A549 (cell line): ENCODE measurements at regions not wholly inside any gene's neighbourhood (a gene's known extent, or its start where the extent isn't known, plus 50 kb on each side); places are given as distances from the start of the nearest gene placed in this dataset.

Experiments used
- ATAC-seq, 2 experiments: fragments of 200-7000 bp in 1 of 2; fragments of >200 bp in 1 of 2; cut with Nextera tagmentation in 1 of 2; cut with Tn5 transposase in 1 of 2; 3 replicates each; pipeline versions ENCODE4 v1.8.0 to v1.9.1; 2018 to 2020; ENCODE audit warnings: mild to moderate bottlenecking in 1 of 2, moderate library complexity in 1 of 2
- CTCF ChIA-PET: fragments of 300-600 bp; sonication (Branson Sonifier 250); formaldehyde crosslinking; extraction: SDS; loops from one replicate; lab custom pipeline; 2021; ENCODE audit warnings: antibody characterized with exemption, inconsistent platforms; lab: Yijun Ruan, JAX
- POLR2A ChIA-PET: fragments of 350-600 bp; formaldehyde crosslinking; extraction: SDS; loops from one replicate; lab custom pipeline; 2021; ENCODE audit warnings: antibody characterized with exemption, inconsistent platforms; lab: Yijun Ruan, JAX
- DNase-seq, 2 experiments: peaks; one replicate each; pipeline versions ENCODE4 v3.0.0 to v3.0.0-alpha.2; 2011 to 2016; ENCODE audit warnings: low read depth in 1 of 2, low spot score in 1 of 2
- FAIRE-seq: peaks from 2 replicates; lab custom pipeline; 2011; peaks lifted over from hg19 to GRCh38; lab: Jason Lieb, UNC
- H3K27ac ChIP-seq, 2 experiments: fragments of >200 bp; sonication (Bioruptor Twin); formaldehyde crosslinking; 3 replicates each; pipeline ENCODE4 v1.5.1; 2016 to 2017
- H3K4me1 ChIP-seq: fragments of >200 bp; sonication (Bioruptor Twin); formaldehyde crosslinking; 3 replicates; pipeline ENCODE4 v1.6.1; 2016
- H3K4me2 ChIP-seq: fragments of >200 bp; sonication (Bioruptor Twin); formaldehyde crosslinking; 3 replicates; pipeline ENCODE4 v1.6.1; 2016
- H3K4me3 ChIP-seq: fragments of >200 bp; sonication (Bioruptor Twin); formaldehyde crosslinking; 3 replicates; pipeline ENCODE4 v1.5.1; 2016
- H3K9me3 ChIP-seq: fragments of >200 bp; sonication (Bioruptor Twin); formaldehyde crosslinking; 3 replicates; pipeline ENCODE4 v1.6.1; 2016
- ATOH8 ChIP-seq: fragments of 250-450 bp; sonication (Bioruptor Pico); IDR thresholded peaks from 2 replicates; pipeline ENCODE4 v1.5.0; 2020; ENCODE audit warnings: low read depth, mild to moderate bottlenecking, moderate library complexity
- BHLHE40 ChIP-seq: IDR thresholded peaks from 2 replicates; pipeline ENCODE4 v1.6.1; 2012; ENCODE audit warnings: low read depth, low read length, inconsistent platforms
- CBX8 ChIP-seq: fragments of 200-600 bp; sonication (generic); IDR thresholded peaks from 2 replicates; pipeline ENCODE4 v1.6.1; 2016
- CHD4 ChIP-seq: fragments of 200-600 bp; sonication (generic); IDR thresholded peaks from 2 replicates; pipeline ENCODE4 v1.6.1; 2016; ENCODE audit warnings: antibody characterized with exemption, mild to moderate bottlenecking, borderline replicate concordance
- CTCF ChIP-seq: fragments of >200 bp; sonication (Bioruptor Twin); formaldehyde crosslinking; IDR thresholded peaks from 3 replicates; pipeline ENCODE4 v1.5.1; 2016
- EHF ChIP-seq: fragments of 250-450 bp; sonication (Bioruptor Pico); IDR thresholded peaks from 2 replicates; pipeline ENCODE4 v1.5.0; 2020; ENCODE audit warnings: mild to moderate bottlenecking
- ELK1 ChIP-seq: fragments of 150-350 bp; IDR thresholded peaks from 2 replicates; pipeline ENCODE4 v1.6.1; 2014; ENCODE audit warnings: low read depth, mild to moderate bottlenecking, low read length
- EP300 ChIP-seq, 2 experiments: fragments of >200 bp; sonication (Bioruptor Twin); formaldehyde crosslinking; IDR thresholded peaks; 2 replicates in 1 of 2; 3 replicates in 1 of 2; pipeline ENCODE4 v1.6.1; 2016 to 2017
- FOSB ChIP-seq: fragments of 250-450 bp; sonication (Bioruptor Pico); IDR thresholded peaks from 2 replicates; pipeline ENCODE4 v1.5.0; 2020; ENCODE audit warnings: mild to moderate bottlenecking, moderate library complexity
- FOSL2 ChIP-seq, 2 experiments: fragments of 450-650 bp in 1 of 2; fragments of >200 bp in 1 of 2; sonication (Bioruptor Twin) in 1 of 2; formaldehyde crosslinking; IDR thresholded peaks; 2 replicates each; pipeline versions ENCODE4 v1.5.0 to v1.6.1; 2016 to 2020; ENCODE audit warnings: mild to moderate bottlenecking in 1 of 2, moderate library complexity in 1 of 2
- FOXS1 ChIP-seq: fragments of 250-450 bp; sonication (Bioruptor Pico); IDR thresholded peaks from 2 replicates; pipeline ENCODE4 v1.5.0; 2020; ENCODE audit warnings: mild to moderate bottlenecking, moderate library complexity
- GATA3 ChIP-seq: IDR thresholded peaks from 2 replicates; pipeline ENCODE4 v1.6.1; 2012; ENCODE audit warnings: borderline replicate concordance
- HDAC2 ChIP-seq: fragments of 200-600 bp; sonication (generic); IDR thresholded peaks from 2 replicates; pipeline ENCODE4 v1.6.1; 2016
- HES2 ChIP-seq: fragments of >200 bp; sonication (Bioruptor Twin); formaldehyde crosslinking; IDR thresholded peaks from 2 replicates; pipeline ENCODE4 v1.6.1; 2016
- HMGXB4 ChIP-seq: fragments of 250-450 bp; sonication (Bioruptor Pico); IDR thresholded peaks from 2 replicates; pipeline ENCODE4 v1.5.0; 2021; ENCODE audit warnings: mild to moderate bottlenecking, moderate library complexity, borderline replicate concordance
- HOXA7 ChIP-seq: fragments of 250-450 bp; sonication (Bioruptor Pico); IDR thresholded peaks from 2 replicates; pipeline ENCODE4 v1.5.0; 2020; ENCODE audit warnings: mild to moderate bottlenecking, moderate library complexity
- HOXB5 ChIP-seq: fragments of 250-450 bp; sonication (Bioruptor Pico); IDR thresholded peaks from 2 replicates; pipeline ENCODE4 v1.5.0; 2020; ENCODE audit warnings: mild to moderate bottlenecking, moderate library complexity
- JUN ChIP-seq, 2 experiments: fragments of >200 bp; sonication (Bioruptor Twin); formaldehyde crosslinking; IDR thresholded peaks; 2 replicates in 1 of 2; 3 replicates in 1 of 2; pipeline ENCODE4 v1.6.1; 2016 to 2017
- JUNB ChIP-seq: fragments of >200 bp; sonication (Bioruptor Twin); formaldehyde crosslinking; IDR thresholded peaks from 2 replicates; pipeline ENCODE4 v1.6.1; 2016
- KDM1A ChIP-seq: fragments of 200-600 bp; sonication (generic); IDR thresholded peaks from 2 replicates; pipeline ENCODE4 v1.6.1; 2016; ENCODE audit warnings: low read depth, mild to moderate bottlenecking
- KDM5A ChIP-seq: fragments of 200-600 bp; sonication (generic); IDR thresholded peaks from 2 replicates; pipeline ENCODE4 v1.6.1; 2016; ENCODE audit warnings: antibody characterized with exemption, mild to moderate bottlenecking
- MAX ChIP-seq: IDR thresholded peaks from 2 replicates; pipeline ENCODE4 v1.6.1; 2012
- NR3C1 ChIP-seq: fragments of >200 bp; sonication (Bioruptor Twin); formaldehyde crosslinking; IDR thresholded peaks from 3 replicates; pipeline ENCODE4 v1.6.1; 2017
- PHF8 ChIP-seq: fragments of 200-600 bp; sonication (generic); IDR thresholded peaks from 2 replicates; pipeline ENCODE4 v1.6.1; 2016; ENCODE audit warnings: low read depth, mild to moderate bottlenecking, antibody characterized with exemption, moderate library complexity, borderline replicate concordance
- POLR2A ChIP-seq: IDR thresholded peaks from 2 replicates; pipeline ENCODE4 v1.6.1; 2012; ENCODE audit warnings: mild to moderate bottlenecking, low read length
- RARB ChIP-seq: fragments of 250-450 bp; sonication (Bioruptor Pico); IDR thresholded peaks from 2 replicates; pipeline ENCODE4 v1.8.0; 2021; ENCODE audit warnings: mild to moderate bottlenecking, moderate library complexity
- SMC3 ChIP-seq: fragments of >200 bp; sonication (Bioruptor Twin); formaldehyde crosslinking; IDR thresholded peaks from 3 replicates; pipeline ENCODE4 v1.6.1; 2018; ENCODE audit warnings: inconsistent platforms
- TFCP2L1 ChIP-seq: fragments of 250-450 bp; sonication (Bioruptor Pico); IDR thresholded peaks from 2 replicates; pipeline ENCODE4 v1.5.0; 2021; ENCODE audit warnings: mild to moderate bottlenecking
- TP53 ChIP-seq: fragments of 250-450 bp; sonication (Bioruptor Pico); IDR thresholded peaks from 2 replicates; pipeline ENCODE4 v1.5.0; 2021; ENCODE audit warnings: mild to moderate bottlenecking, moderate library complexity
- USF2 ChIP-seq: fragments of 450-650 bp; IDR thresholded peaks from 2 replicates; pipeline ENCODE4 v1.6.1; 2014; ENCODE audit warnings: antibody characterized with exemption
- ZC3H11A ChIP-seq: fragments of 450-650 bp; IDR thresholded peaks from 2 replicates; pipeline ENCODE4 v1.6.1; 2014; ENCODE audit warnings: antibody characterized with exemption, mild to moderate bottlenecking
- ZFP36 ChIP-seq: fragments of 450-650 bp; IDR thresholded peaks from 2 replicates; pipeline ENCODE4 v1.6.1; 2014; ENCODE audit warnings: borderline replicate concordance; ENCODE audit not compliant: partially characterized antibody
- WGBS: methylation state at CpG from one replicate; pipeline ENCODE4 v1.1.6; 2017; ENCODE audit errors: missing lambda C conversion rate; 5-methylcytosine and 5-hydroxymethylcytosine counted together

- WGBS: no CpG with 5 or more reads among the region's 3 CpGs
- FAIRE-seq (no peak), ATAC-seq (peak; percentile 11 to 60; a peak in 5 of 6 replicates), DNase-seq (no peak)
- POLR2A ChIA-PET: interaction anchor here (1.5 kb wide), 1 partner anchor 281 kb away, joined by 11 read pairs; the partner anchor contains the start of gene EFNB1
- CTCF ChIA-PET: interaction anchor here (1.0 to 1.7 kb wide), 5 partner anchors 10 to 283 kb away, joined by 3 to 7 read pairs (median 4); no protein-coding TSS in a partner anchor
- Histone ChIP-seq H3K4me3 (no peak overlapping the region), H3K9me3 (no peaks in the 10 kb centered on the region), H3K4me2 (peak overlapping the region; percentile 77), H3K4me1 (peaks cover 27% of the 10 kb centered on the region), H3K27ac (peak overlapping the region; percentile 69 to 80; a peak in 5 of 6 replicates)
- no peak for TF ChIP-seq FOSL2 (IDR thresholded peaks at IDR 0.05)
- TF ChIP-seq FOSL2 (CRISPR knock-in tag; IDR thresholded peaks at IDR 0.05): no peak
- no peak for TF ChIP-seq HOXB5 (CRISPR knock-in tag)
- TF ChIP-seq POLR2A: no peak
- TF ChIP-seq JUN (IDR thresholded peaks at IDR 0.05): no peak
- no peak for TF ChIP-seq HDAC2
- no peak for TF ChIP-seq BHLHE40
- no peak for TF ChIP-seq HMGXB4 (CRISPR knock-in tag)
- TF ChIP-seq FOSB: no peak
- no peak for TF ChIP-seq ELK1
- TF ChIP-seq HOXA7 (CRISPR knock-in tag): no peak
- TF ChIP-seq TP53 (CRISPR knock-in tag): no peak
- TF ChIP-seq ZC3H11A: no peak
- no peak for TF ChIP-seq ATOH8
- TF ChIP-seq EHF (CRISPR knock-in tag): no peak
- no peak for TF ChIP-seq GATA3
- TF ChIP-seq ZFP36: no peak
- TF ChIP-seq EP300 (IDR thresholded peaks at IDR 0.05): no peak
- TF ChIP-seq PHF8: no peak
These were observed 55.1 kb downstream of the PJA1 start for GRCh38 chrX:69110116-69110530.

- POLR2A ChIA-PET: interaction anchor here (1.5 kb wide), 1 partner anchor 281 kb away, joined by 11 read pairs; the partner anchor contains the start of gene EFNB1
- ATAC-seq: peak; percentile 93 to 95
- peak; percentile 98 for FAIRE-seq
- no peak for TF ChIP-seq HES2
- TF ChIP-seq JUN (IDR thresholded peaks at IDR 0.05): peak in 1 of 2 experiments; percentile 47; a peak in 1 of 5 replicates
- peak; percentile 25; the same call in 1 of the 2 replicates for TF ChIP-seq MAX
- TF ChIP-seq EHF (CRISPR knock-in tag): no peak
- TF ChIP-seq GATA3: peak; percentile 95
- no peak for TF ChIP-seq HDAC2
- TF ChIP-seq CTCF: no peak
- TF ChIP-seq KDM1A: no peak
- no peak for TF ChIP-seq FOXS1
- TF ChIP-seq KDM5A: no peak
- TF ChIP-seq FOSB: no peak
- no peak for TF ChIP-seq SMC3
- TF ChIP-seq NR3C1: no peak
- TF ChIP-seq ATOH8: no peak
- peak; percentile 39; the same call in 1 of the 2 replicates for TF ChIP-seq JUNB
- no peak for TF ChIP-seq CHD4
- TF ChIP-seq USF2: no peak
- no peak for TF ChIP-seq TFCP2L1
- TF ChIP-seq CBX8: no peak
- no peak for TF ChIP-seq RARB
These were observed 55.5 kb downstream of the PJA1 start for GRCh38 chrX:69109706-69110105.

More at GRCh38 chrX:69109706-69110105, 55.5 kb downstream of the PJA1 start:
- Histone ChIP-seq H3K27ac (peak overlapping the region; percentile 69 to 80; a peak in 5 of 6 replicates), H3K4me1 (peaks cover 27% of the 10 kb centered on the region), H3K4me2 (peak overlapping the region; percentile 77), H3K4me3 (no peak overlapping the region), H3K9me3 (no peaks in the 10 kb centered on the region)
- peak; percentile 71 to 84 for DNase-seq
- CTCF ChIA-PET: interaction anchor here (1.0 to 1.7 kb wide), 4 partner anchors 10 to 282 kb away, joined by 3 to 7 read pairs (median 4); no protein-coding TSS in a partner anchor
- 8% methylated on average over 4 of the region's 5 CpGs for WGBS
